Vagina (tissue), 2 donors: ENCODE measurements at regions not wholly inside any gene's neighbourhood (a gene's known extent, or its start where the extent isn't known, plus 50 kb on each side); places are given as distances from the start of the nearest gene placed in this dataset.

Source experiments
- POLR2AphosphoS5 ChIP-seq, 2 donors: sonication (generic); formaldehyde crosslinking; IDR thresholded peaks; one replicate each; pipeline ENCODE4 v1.9.0; 2017; ENCODE audit warnings: antibody characterized with exemption in 2 of 2, mild to moderate bottlenecking in 2 of 2, low read depth in 1 of 2; ENCODE audit not compliant: insufficient read depth in 1 of 2
- TF ChIP-seq, protein P1 (sequence below), 3 experiments: fragments of 450-650 bp in 2 of 3; fragments of 200-600 bp in 1 of 3; sonication (generic) in 1 of 3; IDR thresholded peaks; one replicate each; pipeline ENCODE4 v1.5.1; 2017 to 2019; ENCODE audit warnings: antibody characterized with exemption in 3 of 3, mild to moderate bottlenecking in 2 of 3, moderate library complexity in 2 of 3

DNA sequence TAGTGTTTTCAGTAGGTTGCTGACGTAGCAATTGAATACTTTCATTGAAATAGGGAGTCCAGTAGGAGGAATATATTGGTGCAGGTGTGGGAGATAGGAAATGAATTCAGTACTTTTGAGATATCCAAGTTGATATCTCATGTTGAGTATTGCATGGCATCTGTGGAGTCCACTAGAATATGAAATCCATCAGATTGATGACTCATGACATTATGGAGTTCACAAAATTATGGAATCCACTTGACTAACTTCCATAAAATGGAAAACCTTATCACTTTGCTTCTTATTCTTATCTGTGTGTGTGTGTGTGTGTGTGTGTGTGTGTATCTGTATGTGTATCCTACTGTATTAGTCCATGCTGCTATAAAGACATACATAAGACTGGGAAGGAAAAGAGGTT, 513.5 kb upstream of the ZEB2 start:
- TF ChIP-seq, protein P1, sequence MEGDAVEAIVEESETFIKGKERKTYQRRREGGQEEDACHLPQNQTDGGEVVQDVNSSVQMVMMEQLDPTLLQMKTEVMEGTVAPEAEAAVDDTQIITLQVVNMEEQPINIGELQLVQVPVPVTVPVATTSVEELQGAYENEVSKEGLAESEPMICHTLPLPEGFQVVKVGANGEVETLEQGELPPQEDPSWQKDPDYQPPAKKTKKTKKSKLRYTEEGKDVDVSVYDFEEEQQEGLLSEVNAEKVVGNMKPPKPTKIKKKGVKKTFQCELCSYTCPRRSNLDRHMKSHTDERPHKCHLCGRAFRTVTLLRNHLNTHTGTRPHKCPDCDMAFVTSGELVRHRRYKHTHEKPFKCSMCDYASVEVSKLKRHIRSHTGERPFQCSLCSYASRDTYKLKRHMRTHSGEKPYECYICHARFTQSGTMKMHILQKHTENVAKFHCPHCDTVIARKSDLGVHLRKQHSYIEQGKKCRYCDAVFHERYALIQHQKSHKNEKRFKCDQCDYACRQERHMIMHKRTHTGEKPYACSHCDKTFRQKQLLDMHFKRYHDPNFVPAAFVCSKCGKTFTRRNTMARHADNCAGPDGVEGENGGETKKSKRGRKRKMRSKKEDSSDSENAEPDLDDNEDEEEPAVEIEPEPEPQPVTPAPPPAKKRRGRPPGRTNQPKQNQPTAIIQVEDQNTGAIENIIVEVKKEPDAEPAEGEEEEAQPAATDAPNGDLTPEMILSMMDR (IDR thresholded peaks at IDR 0.05), result no peak
- no peak for TF ChIP-seq POLR2AphosphoS5 (IDR thresholded peaks at IDR 0.05; ENCODE audit: insufficient read depth in 1 of 2, low read depth in 1 of 2)
